Gastrocnemius medialis (tissue), 4 donors: ENCODE measurements at regions not wholly inside any gene's neighbourhood (a gene's known extent, or its start where the extent isn't known, plus 50 kb on each side); places are given as distances from the start of the nearest gene placed in this dataset.

Experiments used
- ATAC-seq, 2 donors: fragments of 150-250 bp; one replicate each; pipeline ENCODE4 v1.9.1; 2016
- DNase-seq, 2 donors: peaks; one replicate each; pipeline ENCODE4 v3.0.0-alpha.2; 2019
- H3K27ac ChIP-seq, 4 donors: fragments of 200-600 bp; sonication (generic); 1 replicate in 1 of 4; 2 replicates in 3 of 4; pipeline ENCODE4 v1.5.1; 2016 to 2018; ENCODE audit warnings: mild to moderate bottlenecking in 2 of 4, moderate library complexity in 1 of 4
- H3K27me3 ChIP-seq, 3 donors: fragments of 200-600 bp; sonication (generic) in 2 of 3; 1 replicate in 1 of 3; 2 replicates in 2 of 3; pipeline versions ENCODE4 v1.5.1 to v1.6.0; 2016 to 2019; ENCODE audit warnings: mild to moderate bottlenecking in 1 of 3, moderate library complexity in 1 of 3
- H3K36me3 ChIP-seq, 2 donors: fragments of 200-600 bp; sonication (generic) in 1 of 2; one replicate each; pipeline ENCODE4 v1.5.1; 2017 to 2018
- H3K4me1 ChIP-seq, 2 donors: fragments of 200-600 bp; sonication (generic) in 1 of 2; one replicate each; pipeline ENCODE4 v1.5.1; 2016 to 2017; ENCODE audit warnings: mild to moderate bottlenecking in 2 of 2
- H3K4me3 ChIP-seq, 4 donors: fragments of 200-600 bp; sonication (generic) in 3 of 4; 1 replicate in 1 of 4; 2 replicates in 3 of 4; pipeline ENCODE4 v1.5.1; 2016 to 2019; ENCODE audit warnings: mild to moderate bottlenecking in 2 of 4
- H3K9me3 ChIP-seq, 3 donors: fragments of 200-600 bp; sonication (generic) in 2 of 3; 1 replicate in 1 of 3; 2 replicates in 2 of 3; pipeline ENCODE4 v1.5.1; 2016 to 2019
- CTCF ChIP-seq, 5 experiments: fragments of 450-650 bp in 3 of 5; fragments of 200-600 bp in 2 of 5; sonication (generic) in 2 of 5; IDR thresholded peaks in 4 of 5; conservative IDR thresholded peaks in 1 of 5; 1 replicate in 4 of 5; 2 replicates in 1 of 5; pipeline ENCODE4 v1.5.1; 2016 to 2019; ENCODE audit warnings: antibody characterized with exemption in 5 of 5, mild to moderate bottlenecking in 3 of 5, moderate library complexity in 3 of 5
- POLR2A ChIP-seq, 2 donors: fragments of 450-650 bp; IDR thresholded peaks; one replicate each; pipeline ENCODE4 v1.6.1; 2017; ENCODE audit warnings: antibody characterized with exemption in 2 of 2, mild to moderate bottlenecking in 2 of 2, moderate library complexity in 2 of 2
- in situ Hi-C, 4 donors: fragments of 200-750 bp; cut with MboI; loops; one replicate each; pipeline versions ENCODE4 v1.15.0 to v1.8.0; 2017; ENCODE audit warnings: low sequenced_read_pairs in 4 of 4
- intact Hi-C: fragments of 100-400 bp; cut with DNase I; formaldehyde crosslinking; loops from one replicate; pipeline ENCODE4 v1.15.1; 2023; ENCODE audit warnings: low total_unique reads

DNA sequence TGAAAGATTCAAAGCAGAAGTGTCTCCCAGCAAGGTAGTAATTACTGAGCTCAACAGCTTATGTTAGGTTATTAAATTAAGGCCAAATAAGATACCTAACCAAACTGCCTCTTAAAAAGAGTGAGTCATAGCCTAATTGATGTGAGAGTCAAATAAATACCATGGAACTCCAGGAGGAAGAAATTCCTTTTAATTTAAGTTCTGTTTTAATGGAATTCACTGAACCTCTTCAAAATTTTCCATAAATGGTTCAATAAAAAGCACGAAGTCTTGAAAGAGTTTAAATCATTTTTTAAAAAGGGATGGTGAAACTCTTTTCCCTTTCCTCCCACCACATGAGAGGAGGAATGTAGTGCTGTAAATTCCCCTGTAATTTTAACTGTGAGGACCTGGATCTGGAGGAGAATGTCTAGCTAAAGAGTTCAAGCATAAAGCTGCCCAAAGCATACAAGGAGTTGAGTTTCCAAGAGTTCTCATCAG lies 180.8 kb upstream of the MMADHC start:
- H3K4me3 ChIP-seq, result no peak overlapping the region
- no peak for ATAC-seq

DNA sequence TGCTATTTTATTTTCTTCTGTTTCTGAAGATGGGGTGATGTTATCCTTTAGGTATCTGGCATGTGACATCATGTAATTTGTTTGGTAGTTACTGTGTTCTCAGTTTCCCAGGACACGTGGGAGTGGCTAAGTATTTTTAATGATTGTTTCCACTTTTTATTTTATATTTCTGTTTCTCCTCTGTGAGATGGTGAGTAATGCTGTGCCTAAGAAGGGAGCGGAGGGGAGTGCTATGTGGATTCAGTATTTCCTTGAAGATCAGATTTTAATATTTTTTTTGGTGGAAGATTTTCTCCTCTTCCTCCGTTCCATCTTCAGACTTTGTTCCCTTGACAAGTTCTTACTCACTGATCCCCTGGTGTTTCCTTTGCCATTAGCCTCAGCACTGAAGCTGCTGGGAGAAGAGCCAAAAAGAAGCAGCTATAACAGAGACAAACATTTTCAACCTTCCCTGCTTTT lies 180.0 kb upstream of the MMADHC start:
- DNase-seq (no peak), ATAC-seq (no peak)
- TF ChIP-seq POLR2A (IDR thresholded peaks at IDR 0.05), result no peak
- no peak for TF ChIP-seq CTCF (IDR thresholded peaks at IDR 0.05 in 4 of 5, conservative IDR thresholded peaks at IDR 0.05 in 1 of 5)
- intact Hi-C loops (loop anchor here (10.0 kb wide), 1 partner anchor 173 kb away; no protein-coding TSS in a partner anchor), in situ Hi-C loops (loop anchor here in 1 of 4 donors (10.0 kb wide), 1 partner anchor 163 kb away; no protein-coding TSS in a partner anchor)
- Histone ChIP-seq H3K4me1 (no peaks in the 10 kb centered on the region), H3K4me3 (no peak overlapping the region), H3K27ac (no peak overlapping the region), H3K9me3 (no peaks in the 10 kb centered on the region), H3K36me3 (no peaks in the 10 kb centered on the region), H3K27me3 (no peaks in the 10 kb centered on the region)

More for the DNA sequence above, 180.8 kb upstream of the MMADHC start:
- in situ Hi-C loops, result loop anchor here in 1 of 4 donors (10.0 kb wide), 1 partner anchor 164 kb away; no protein-coding TSS in a partner anchor
- TF ChIP-seq POLR2A (IDR thresholded peaks at IDR 0.05) (no peak), CTCF (IDR thresholded peaks at IDR 0.05 in 4 of 5, conservative IDR thresholded peaks at IDR 0.05 in 1 of 5) (no peak)
- no peaks in the 10 kb centered on the region for H3K36me3 ChIP-seq
- no peaks in the 10 kb centered on the region for H3K4me1 ChIP-seq
- intact Hi-C loops, result loop anchor here (10.0 kb wide), 1 partner anchor 174 kb away; no protein-coding TSS in a partner anchor
- H3K27ac ChIP-seq, result no peak overlapping the region
- H3K9me3 ChIP-seq, result no peaks in the 10 kb centered on the region
- H3K27me3 ChIP-seq, result no peaks in the 10 kb centered on the region
- DNase-seq, result no peak

GRCh38 chr2:149766339-149766738 lies 178.8 kb upstream of the MMADHC start:
- ATAC-seq (no peak), DNase-seq (no peak)
- intact Hi-C loops (loop anchor here (10.0 kb wide), 1 partner anchor 172 kb away; no protein-coding TSS in a partner anchor), in situ Hi-C loops (loop anchor here in 1 of 4 donors (10.0 kb wide), 1 partner anchor 162 kb away; no protein-coding TSS in a partner anchor)
- H3K4me1 ChIP-seq, result no peaks in the 10 kb centered on the region
- no peak overlapping the region for H3K4me3 ChIP-seq
- H3K9me3 ChIP-seq, result no peaks in the 10 kb centered on the region
- no peak overlapping the region for H3K27ac ChIP-seq
- H3K36me3 ChIP-seq, result no peaks in the 10 kb centered on the region
- no peaks in the 10 kb centered on the region for H3K27me3 ChIP-seq
- TF ChIP-seq CTCF (IDR thresholded peaks at IDR 0.05 in 4 of 5, conservative IDR thresholded peaks at IDR 0.05 in 1 of 5) (no peak), POLR2A (IDR thresholded peaks at IDR 0.05) (no peak)

- Histone ChIP-seq H3K4me1 (no peaks in the 10 kb centered on the region), H3K36me3 (no peaks in the 10 kb centered on the region), H3K4me3 (no peak overlapping the region), H3K27ac (no peak overlapping the region), H3K9me3 (no peaks in the 10 kb centered on the region), H3K27me3 (no peaks in the 10 kb centered on the region)
- intact Hi-C loops, result loop anchor here (10.0 kb wide), 1 partner anchor 171 kb away; no protein-coding TSS in a partner anchor
- no peak for ATAC-seq
- in situ Hi-C loops, result loop anchor here in 1 of 4 donors (10.0 kb wide), 1 partner anchor 161 kb away; no protein-coding TSS in a partner anchor
- no peak for TF ChIP-seq POLR2A (IDR thresholded peaks at IDR 0.05)
- no peak for TF ChIP-seq CTCF (IDR thresholded peaks at IDR 0.05 in 4 of 5, conservative IDR thresholded peaks at IDR 0.05 in 1 of 5)
- no peak for DNase-seq
Observed at GRCh38 chr2:149765636-149766035, 178.1 kb upstream of the MMADHC start.
